PFSK-1 (cell line): ENCODE measurements at regions not wholly inside any gene's neighbourhood (a gene's known extent, or its start where the extent isn't known, plus 50 kb on each side); places are given as distances from the start of the nearest gene placed in this dataset.

Experiments
- FOXP2 ChIP-seq: optimal IDR thresholded peaks from 2 replicates; pipeline ENCODE3; 2011; ENCODE audit warnings: borderline replicate concordance, control low read depth, inconsistent platforms; ENCODE audit not compliant: insufficient read depth; ENCODE audit errors: extremely low read length, extremely low read depth
- POLR2AphosphoS5 ChIP-seq: IDR thresholded peaks from 2 replicates; pipeline ENCODE4 v1.6.1; 2012; ENCODE audit warnings: low read depth, mild to moderate bottlenecking, control low read depth, low read length, moderate library complexity
- SIN3A ChIP-seq: IDR thresholded peaks from 2 replicates; pipeline ENCODE4 v1.6.1; 2012; ENCODE audit warnings: mild to moderate bottlenecking, low read length, moderate library complexity, borderline replicate concordance; ENCODE audit not compliant: insufficient read depth
- TAF1 ChIP-seq: IDR thresholded peaks from 2 replicates; pipeline ENCODE4 v1.6.1; 2012; ENCODE audit warnings: low read length, control low read depth, borderline replicate concordance; ENCODE audit not compliant: insufficient read depth
- TF ChIP-seq, protein P1 (sequence below), 2 experiments: IDR thresholded peaks; 2 replicates each; pipeline versions ENCODE4 v1.6.1 to v1.8.0; 2011 to 2012; ENCODE audit warnings: low read depth in 2 of 2, low read length in 2 of 2, control low read depth in 1 of 2, inconsistent platforms in 1 of 2, mild to moderate bottlenecking in 1 of 2, moderate library complexity in 1 of 2; ENCODE audit not compliant: insufficient read depth in 1 of 2

DNA sequence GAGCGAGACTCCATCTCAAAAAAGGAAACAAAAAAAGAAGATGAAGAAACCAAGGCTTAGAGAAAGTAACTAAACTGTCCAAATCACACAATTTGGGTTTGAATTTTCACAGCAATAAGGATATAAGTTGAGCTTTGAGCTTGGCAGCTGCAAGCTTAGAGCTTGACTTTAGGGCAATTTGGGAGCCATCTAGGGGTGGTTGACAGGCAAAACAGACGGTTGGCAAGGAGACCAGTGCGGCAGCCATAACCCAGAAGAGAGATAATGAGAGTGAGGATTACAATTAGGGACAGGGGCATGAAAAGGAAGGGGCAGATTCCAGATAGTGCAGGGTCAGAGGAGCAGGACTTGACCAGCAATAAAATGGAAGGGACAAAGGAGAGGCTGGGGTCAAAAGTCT, 382.2 kb upstream of the HNRNPA3 start:
- TF ChIP-seq, protein P1, sequence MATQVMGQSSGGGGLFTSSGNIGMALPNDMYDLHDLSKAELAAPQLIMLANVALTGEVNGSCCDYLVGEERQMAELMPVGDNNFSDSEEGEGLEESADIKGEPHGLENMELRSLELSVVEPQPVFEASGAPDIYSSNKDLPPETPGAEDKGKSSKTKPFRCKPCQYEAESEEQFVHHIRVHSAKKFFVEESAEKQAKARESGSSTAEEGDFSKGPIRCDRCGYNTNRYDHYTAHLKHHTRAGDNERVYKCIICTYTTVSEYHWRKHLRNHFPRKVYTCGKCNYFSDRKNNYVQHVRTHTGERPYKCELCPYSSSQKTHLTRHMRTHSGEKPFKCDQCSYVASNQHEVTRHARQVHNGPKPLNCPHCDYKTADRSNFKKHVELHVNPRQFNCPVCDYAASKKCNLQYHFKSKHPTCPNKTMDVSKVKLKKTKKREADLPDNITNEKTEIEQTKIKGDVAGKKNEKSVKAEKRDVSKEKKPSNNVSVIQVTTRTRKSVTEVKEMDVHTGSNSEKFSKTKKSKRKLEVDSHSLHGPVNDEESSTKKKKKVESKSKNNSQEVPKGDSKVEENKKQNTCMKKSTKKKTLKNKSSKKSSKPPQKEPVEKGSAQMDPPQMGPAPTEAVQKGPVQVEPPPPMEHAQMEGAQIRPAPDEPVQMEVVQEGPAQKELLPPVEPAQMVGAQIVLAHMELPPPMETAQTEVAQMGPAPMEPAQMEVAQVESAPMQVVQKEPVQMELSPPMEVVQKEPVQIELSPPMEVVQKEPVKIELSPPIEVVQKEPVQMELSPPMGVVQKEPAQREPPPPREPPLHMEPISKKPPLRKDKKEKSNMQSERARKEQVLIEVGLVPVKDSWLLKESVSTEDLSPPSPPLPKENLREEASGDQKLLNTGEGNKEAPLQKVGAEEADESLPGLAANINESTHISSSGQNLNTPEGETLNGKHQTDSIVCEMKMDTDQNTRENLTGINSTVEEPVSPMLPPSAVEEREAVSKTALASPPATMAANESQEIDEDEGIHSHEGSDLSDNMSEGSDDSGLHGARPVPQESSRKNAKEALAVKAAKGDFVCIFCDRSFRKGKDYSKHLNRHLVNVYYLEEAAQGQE (IDR thresholded peaks at IDR 0.05; ENCODE audit: insufficient read depth in 1 of 2, low read depth in 2 of 2, low read length in 2 of 2) = no peak
- TF ChIP-seq FOXP2 (no peak), POLR2AphosphoS5 (no peak), SIN3A (no peak), TAF1 (no peak)

DNA sequence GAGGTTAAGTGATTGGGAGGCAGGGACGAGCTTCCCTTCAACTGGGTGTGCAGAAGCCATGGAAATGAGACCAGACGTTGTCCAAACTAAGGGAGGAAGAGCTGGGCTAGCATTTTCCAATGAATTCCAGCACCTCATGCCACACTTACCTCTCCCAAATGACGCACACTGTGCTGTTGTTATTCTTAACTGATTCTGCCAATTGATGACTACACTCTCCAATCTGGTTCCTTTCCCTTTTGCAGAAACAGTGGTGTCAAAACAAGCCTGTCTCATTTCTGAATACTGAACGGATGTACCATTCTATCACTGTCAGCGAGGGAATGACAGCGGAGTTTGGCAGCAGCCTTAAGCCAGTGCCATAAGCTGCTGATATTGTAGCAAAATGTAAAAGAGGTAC, 380.5 kb upstream of the HNRNPA3 start:
- TF ChIP-seq TAF1 = no peak
- no peak for TF ChIP-seq SIN3A
- TF ChIP-seq, protein P1 (IDR thresholded peaks at IDR 0.05; ENCODE audit: insufficient read depth in 1 of 2, low read depth in 2 of 2, low read length in 2 of 2) = no peak
- no peak for TF ChIP-seq FOXP2
- no peak for TF ChIP-seq POLR2AphosphoS5

GRCh38 chr2:176833671-176834070, 378.9 kb upstream of the HNRNPA3 start:
- TF ChIP-seq POLR2AphosphoS5 (no peak), SIN3A (no peak), TAF1 (no peak), FOXP2 (no peak)
- TF ChIP-seq, protein P1 (IDR thresholded peaks at IDR 0.05; ENCODE audit: insufficient read depth in 1 of 2, low read depth in 2 of 2, low read length in 2 of 2) = no peak

GRCh38 chr2:176834226-176834625, 378.4 kb upstream of the HNRNPA3 start:
- TF ChIP-seq, protein P1 (IDR thresholded peaks at IDR 0.05; ENCODE audit: insufficient read depth in 1 of 2, low read depth in 2 of 2, low read length in 2 of 2) = no peak
- TF ChIP-seq POLR2AphosphoS5 = no peak
- no peak for TF ChIP-seq SIN3A
- no peak for TF ChIP-seq TAF1
- TF ChIP-seq FOXP2 = no peak

DNA sequence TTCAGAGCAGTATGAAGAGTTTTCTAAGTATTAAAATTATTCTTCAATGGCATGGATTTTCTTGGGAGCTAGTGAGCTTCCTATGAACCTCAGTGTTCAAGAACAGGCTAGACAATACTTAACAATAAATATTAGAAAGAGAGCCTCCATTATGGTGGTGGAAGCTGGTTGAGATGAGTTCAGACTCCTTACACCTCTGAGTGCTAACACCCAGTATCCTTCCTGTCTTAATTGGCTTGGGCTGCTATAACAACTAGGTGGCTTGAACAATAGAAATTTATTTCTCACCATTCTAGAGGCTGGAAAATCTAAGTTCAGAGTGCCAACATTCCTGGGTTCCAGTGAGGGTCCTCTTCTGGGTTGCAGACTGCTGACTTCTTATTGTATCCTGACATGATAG, 369.4 kb upstream of the HNRNPA3 start:
- TF ChIP-seq, protein P1 (IDR thresholded peaks at IDR 0.05; ENCODE audit: insufficient read depth in 1 of 2, low read depth in 2 of 2, low read length in 2 of 2) = no peak
- TF ChIP-seq SIN3A = no peak
- TF ChIP-seq TAF1 = no peak
- TF ChIP-seq FOXP2 = no peak
- no peak for TF ChIP-seq POLR2AphosphoS5
